Fibroblast of lung (primary cell): ENCODE measurements at regions not wholly inside any gene's neighbourhood (a gene's known extent, or its start where the extent isn't known, plus 50 kb on each side); places are given as distances from the start of the nearest gene placed in this dataset.

ENCODE experiments used
- EZH2 ChIP-seq: IDR thresholded peaks from 2 replicates; pipeline ENCODE4 v1.5.1; 2012; ENCODE audit warnings: low read length, control low read depth, mild to moderate bottlenecking; ENCODE audit errors: missing control alignments
- TF ChIP-seq, protein P1 (sequence below), 2 donors: IDR thresholded peaks in 1 of 2; conservative IDR thresholded peaks in 1 of 2; 1 replicate in 1 of 2; 2 replicates in 1 of 2; pipeline ENCODE4 v1.5.1; 2011 to 2012; ENCODE audit warnings: low read length in 2 of 2, control low read depth in 1 of 2, inconsistent platforms in 1 of 2, low read depth in 1 of 2, mild to moderate bottlenecking in 1 of 2

DNA sequence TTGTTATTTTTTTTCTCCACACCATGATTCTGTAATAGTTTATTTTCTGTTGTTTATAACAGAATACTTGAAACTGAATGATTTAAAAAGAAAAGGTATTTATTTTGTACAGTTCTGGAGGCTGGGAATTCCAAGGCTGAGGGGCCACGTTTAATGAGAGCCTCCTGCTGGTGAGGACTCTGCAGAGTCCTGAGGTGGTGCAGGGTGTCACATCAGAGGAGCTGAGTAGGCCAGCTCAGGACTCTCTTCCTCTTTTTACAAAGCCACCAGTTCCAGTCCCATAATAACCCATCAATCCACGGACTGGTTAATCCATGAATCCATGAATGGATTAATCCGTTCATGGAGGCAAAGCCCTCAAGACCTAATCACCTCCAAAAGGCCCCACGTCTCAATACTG, 71.6 kb downstream of the TFAP2A start:
- TF ChIP-seq, protein P1, sequence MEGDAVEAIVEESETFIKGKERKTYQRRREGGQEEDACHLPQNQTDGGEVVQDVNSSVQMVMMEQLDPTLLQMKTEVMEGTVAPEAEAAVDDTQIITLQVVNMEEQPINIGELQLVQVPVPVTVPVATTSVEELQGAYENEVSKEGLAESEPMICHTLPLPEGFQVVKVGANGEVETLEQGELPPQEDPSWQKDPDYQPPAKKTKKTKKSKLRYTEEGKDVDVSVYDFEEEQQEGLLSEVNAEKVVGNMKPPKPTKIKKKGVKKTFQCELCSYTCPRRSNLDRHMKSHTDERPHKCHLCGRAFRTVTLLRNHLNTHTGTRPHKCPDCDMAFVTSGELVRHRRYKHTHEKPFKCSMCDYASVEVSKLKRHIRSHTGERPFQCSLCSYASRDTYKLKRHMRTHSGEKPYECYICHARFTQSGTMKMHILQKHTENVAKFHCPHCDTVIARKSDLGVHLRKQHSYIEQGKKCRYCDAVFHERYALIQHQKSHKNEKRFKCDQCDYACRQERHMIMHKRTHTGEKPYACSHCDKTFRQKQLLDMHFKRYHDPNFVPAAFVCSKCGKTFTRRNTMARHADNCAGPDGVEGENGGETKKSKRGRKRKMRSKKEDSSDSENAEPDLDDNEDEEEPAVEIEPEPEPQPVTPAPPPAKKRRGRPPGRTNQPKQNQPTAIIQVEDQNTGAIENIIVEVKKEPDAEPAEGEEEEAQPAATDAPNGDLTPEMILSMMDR (conservative IDR thresholded peaks at IDR 0.05 in 1 of 2, IDR thresholded peaks at IDR 0.05 in 1 of 2; ENCODE audit: low read depth in 1 of 2, low read length in 2 of 2) = no peak
- TF ChIP-seq EZH2 = no peak
